ENCODE measurements at regions not wholly inside any gene's neighbourhood (a gene's known extent, or its start where the extent isn't known, plus 50 kb on each side); places are given as distances from the start of the nearest gene placed in this dataset.
A peak's percentile ranks its signal among the peaks of the same experiment; 100 is the strongest.

GRCh38 chr16:47971225-47971624 lies 184.6 kb downstream of the ABCC12 start:
- DNase-seq (ENCODE audit: low read depth) = no peak

- peak; percentile 78 for DNase-seq (ENCODE audit: low read depth)
These were observed 185.4 kb downstream of the ABCC12 start for GRCh38 chr16:47970291-47970931.

- no peak for DNase-seq (ENCODE audit: low read depth)
These were observed 188.4 kb downstream of the ABCC12 start for GRCh38 chr16:47967374-47967773.

- DNase-seq (ENCODE audit: low read depth) = no peak
These were observed 189.5 kb downstream of the ABCC12 start for GRCh38 chr16:47966325-47966724.

- DNase-seq (ENCODE audit: low read depth) = peak; percentile 89
These were observed 190.4 kb downstream of the ABCC12 start for GRCh38 chr16:47965439-47965838.

- no peak for DNase-seq (ENCODE audit: low read depth)
These were observed 197.1 kb downstream of the ABCC12 start for GRCh38 chr16:47958726-47959125.

GRCh38 chr16:47956916-47957315 lies 198.9 kb downstream of the ABCC12 start:
- no peak for DNase-seq (ENCODE audit: low read depth)

- no peak for DNase-seq (ENCODE audit: low read depth)
These were observed 206.1 kb downstream of the ABCC12 start for GRCh38 chr16:47949714-47950113.

- DNase-seq (ENCODE audit: low read depth) = peak; percentile 32
These were observed 206.5 kb downstream of the ABCC12 start for GRCh38 chr16:47949276-47949675.

GRCh38 chr16:47947723-47948122 lies 208.1 kb downstream of the ABCC12 start:
- DNase-seq (ENCODE audit: low read depth) = no peak

- no peak for DNase-seq (ENCODE audit: low read depth)
These were observed 209.7 kb downstream of the ABCC12 start for GRCh38 chr16:47946092-47946491.

- DNase-seq (ENCODE audit: low read depth) = no peak
These were observed 211.2 kb downstream of the ABCC12 start for GRCh38 chr16:47944589-47944988.

GRCh38 chr16:47943235-47943634 lies 212.6 kb downstream of the ABCC12 start:
- DNase-seq (ENCODE audit: low read depth) = no peak

GRCh38 chr16:47940466-47940865 lies 215.3 kb downstream of the ABCC12 start:
- DNase-seq (ENCODE audit: low read depth) = no peak

GRCh38 chr16:47939680-47940079 lies 216.1 kb downstream of the ABCC12 start:
- peak; percentile 52 for DNase-seq (ENCODE audit: low read depth)

GRCh38 chr16:47938272-47938671 lies 217.5 kb downstream of the ABCC12 start:
- DNase-seq (ENCODE audit: low read depth) = no peak

GRCh38 chr16:47928008-47928407 lies 227.8 kb downstream of the ABCC12 start:
- DNase-seq (ENCODE audit: low read depth) = peak; percentile 51

GRCh38 chr16:47927330-47927729 lies 228.5 kb downstream of the ABCC12 start:
- peak; percentile 89 for DNase-seq (ENCODE audit: low read depth)

GRCh38 chr16:47925811-47926460 lies 229.9 kb downstream of the ABCC12 start:
- peak; percentile 90 for DNase-seq (ENCODE audit: low read depth)

- peak; percentile 44 for DNase-seq (ENCODE audit: low read depth)
These were observed 230.8 kb downstream of the ABCC12 start for GRCh38 chr16:47924950-47925349.

- peak; percentile 24 for DNase-seq (ENCODE audit: low read depth)
These were observed 234.3 kb downstream of the ABCC12 start for GRCh38 chr16:47921535-47921934.

GRCh38 chr16:47920709-47921108 lies 235.1 kb downstream of the ABCC12 start:
- no peak for DNase-seq (ENCODE audit: low read depth)

- no peak for DNase-seq (ENCODE audit: low read depth)
These were observed 238.7 kb downstream of the ABCC12 start for GRCh38 chr16:47917118-47917517.

GRCh38 chr16:47916266-47916665 lies 239.5 kb downstream of the ABCC12 start:
- peak; percentile 74 for DNase-seq (ENCODE audit: low read depth)
